ENCODE measurements at regions not wholly inside any gene's neighbourhood (a gene's known extent, or its start where the extent isn't known, plus 50 kb on each side); places are given as distances from the start of the nearest gene placed in this dataset.
"Not testable (repeated sequence)": the region's sequence is repeated elsewhere in the genome, so short reads cannot be mapped to it uniquely, and the experiment has no call there.

GRCh38 chr2:172262486-172262885 lies 159.8 kb upstream of the DLX2 start:
- DNase-seq = no peak

GRCh38 chr2:172264820-172265219 lies 162.1 kb upstream of the DLX2 start:
- DNase-seq = not testable (repeated sequence)

GRCh38 chr2:172269507-172270244 lies 157.7 kb upstream of the ITGA6 start:
- not testable (repeated sequence) for DNase-seq

- DNase-seq = no peak
These were observed 156.9 kb upstream of the ITGA6 start for GRCh38 chr2:172270278-172271079.

GRCh38 chr2:172273910-172274571 lies 153.3 kb upstream of the ITGA6 start:
- no peak for DNase-seq

GRCh38 chr2:172275239-172275638 lies 152.1 kb upstream of the ITGA6 start:
- DNase-seq = no peak

GRCh38 chr2:172276961-172277360 lies 150.4 kb upstream of the ITGA6 start:
- no peak for DNase-seq

- DNase-seq = no peak
These were observed 148.7 kb upstream of the ITGA6 start for GRCh38 chr2:172278667-172279066.

GRCh38 chr2:172279214-172279613 lies 148.2 kb upstream of the ITGA6 start:
- DNase-seq = no peak

- DNase-seq = no peak
These were observed 147.6 kb upstream of the ITGA6 start for GRCh38 chr2:172279813-172280212.

- no peak for DNase-seq
These were observed 146.6 kb upstream of the ITGA6 start for GRCh38 chr2:172280571-172281361.

- DNase-seq = no peak
These were observed 145.5 kb upstream of the ITGA6 start for GRCh38 chr2:172281648-172282570.

- no peak for DNase-seq
These were observed 144.4 kb upstream of the ITGA6 start for GRCh38 chr2:172282944-172283343.

- no peak for DNase-seq
These were observed 143.9 kb upstream of the ITGA6 start for GRCh38 chr2:172283476-172283875.

GRCh38 chr2:172284209-172284608 lies 143.2 kb upstream of the ITGA6 start:
- no peak for DNase-seq

- DNase-seq = peak; percentile 17
These were observed 142.3 kb upstream of the ITGA6 start for GRCh38 chr2:172285010-172285621.

- DNase-seq = no peak
These were observed 141.6 kb upstream of the ITGA6 start for GRCh38 chr2:172285760-172286159.

- DNase-seq = no peak
These were observed 140.2 kb upstream of the ITGA6 start for GRCh38 chr2:172287190-172287589.

- no peak for DNase-seq
These were observed 139.6 kb upstream of the ITGA6 start for GRCh38 chr2:172287605-172288315.

- DNase-seq = peak; percentile 55
These were observed 138.8 kb upstream of the ITGA6 start for GRCh38 chr2:172288603-172289002.

GRCh38 chr2:172293952-172294351 lies 133.4 kb upstream of the ITGA6 start:
- DNase-seq = peak; percentile 88
